Hepatocyte (in vitro differentiated cells): ENCODE measurements at regions not wholly inside any gene's neighbourhood (a gene's known extent, or its start where the extent isn't known, plus 50 kb on each side); places are given as distances from the start of the nearest gene placed in this dataset.

Source experiments
- DNase-seq: peaks from one replicate; pipeline ENCODE4 v3.0.0-alpha.2; 2016; ENCODE audit warnings: low spot score
- H2AFZ ChIP-seq: fragments of 200-600 bp; sonication (generic); 2 replicates; pipeline ENCODE4 v1.6.0; 2016; ENCODE audit warnings: antibody characterized with exemption, mild to moderate bottlenecking
- H3K27ac ChIP-seq: fragments of 200-600 bp; sonication (generic); 2 replicates; pipeline ENCODE4 v1.5.1; 2016; ENCODE audit warnings: mild to moderate bottlenecking
- H3K27me3 ChIP-seq: fragments of 200-600 bp; sonication (generic); 2 replicates; pipeline ENCODE4 v1.6.1; 2016
- H3K36me3 ChIP-seq: fragments of 200-600 bp; sonication (generic); replicated peaks from 2 replicates; pipeline ENCODE4 v1.5.1; 2016; ENCODE audit warnings: low read depth; ENCODE audit not compliant: insufficient read depth
- H3K4me1 ChIP-seq: fragments of 200-600 bp; sonication (generic); 2 replicates; pipeline ENCODE4 v1.5.1; 2016; ENCODE audit warnings: mild to moderate bottlenecking, moderate library complexity; ENCODE audit not compliant: insufficient read depth
- H3K4me2 ChIP-seq: fragments of 200-600 bp; sonication (generic); 2 replicates; pipeline ENCODE4 v1.6.0; 2016
- H3K4me3 ChIP-seq: fragments of 200-600 bp; sonication (generic); 2 replicates; pipeline ENCODE4 v1.5.1; 2016; ENCODE audit warnings: mild to moderate bottlenecking
- H3K79me2 ChIP-seq: fragments of 200-600 bp; sonication (generic); 2 replicates; pipeline ENCODE4 v1.6.0; 2017; ENCODE audit warnings: mild to moderate bottlenecking
- H3K9me2 ChIP-seq: fragments of 200-600 bp; sonication (generic); replicated peaks from 2 replicates; pipeline ENCODE4 v1.6.0; 2017; ENCODE audit warnings: mild to moderate bottlenecking; ENCODE audit not compliant: insufficient read depth
- H3K9me3 ChIP-seq: fragments of 200-600 bp; sonication (generic); 2 replicates; pipeline ENCODE4 v1.5.1; 2016; ENCODE audit warnings: low read depth, mild to moderate bottlenecking
- H4K20me1 ChIP-seq: fragments of 200-600 bp; sonication (generic); 2 replicates; pipeline ENCODE4 v1.6.0; 2016; ENCODE audit warnings: mild to moderate bottlenecking; ENCODE audit not compliant: insufficient read depth, poor library complexity, severe bottlenecking
- CTCF ChIP-seq: fragments of 200-600 bp; sonication (generic); IDR thresholded peaks from 2 replicates; pipeline ENCODE4 v1.5.1; 2016; ENCODE audit warnings: antibody characterized with exemption, mild to moderate bottlenecking; ENCODE audit not compliant: poor library complexity
- EZH2 ChIP-seq: fragments of 200-600 bp; sonication (generic); IDR thresholded peaks from 2 replicates; pipeline ENCODE4 v1.6.1; 2016; ENCODE audit warnings: antibody characterized with exemption, mild to moderate bottlenecking, borderline replicate concordance
- EZH2phosphoT487 ChIP-seq: fragments of 200-600 bp; sonication (generic); IDR thresholded peaks from one replicate; pipeline ENCODE4 v1.6.1; 2018; ENCODE audit warnings: antibody characterized with exemption, mild to moderate bottlenecking, low read depth, moderate library complexity; ENCODE audit not compliant: unreplicated experiment, severe bottlenecking
- WGBS: methylation state at CpG from one replicate; pipeline ENCODE4 v1.1.6; 2016; ENCODE audit warnings: low lambda C conversion rate; ENCODE audit errors: missing lambda C conversion rate; 5-methylcytosine and 5-hydroxymethylcytosine counted together

DNA sequence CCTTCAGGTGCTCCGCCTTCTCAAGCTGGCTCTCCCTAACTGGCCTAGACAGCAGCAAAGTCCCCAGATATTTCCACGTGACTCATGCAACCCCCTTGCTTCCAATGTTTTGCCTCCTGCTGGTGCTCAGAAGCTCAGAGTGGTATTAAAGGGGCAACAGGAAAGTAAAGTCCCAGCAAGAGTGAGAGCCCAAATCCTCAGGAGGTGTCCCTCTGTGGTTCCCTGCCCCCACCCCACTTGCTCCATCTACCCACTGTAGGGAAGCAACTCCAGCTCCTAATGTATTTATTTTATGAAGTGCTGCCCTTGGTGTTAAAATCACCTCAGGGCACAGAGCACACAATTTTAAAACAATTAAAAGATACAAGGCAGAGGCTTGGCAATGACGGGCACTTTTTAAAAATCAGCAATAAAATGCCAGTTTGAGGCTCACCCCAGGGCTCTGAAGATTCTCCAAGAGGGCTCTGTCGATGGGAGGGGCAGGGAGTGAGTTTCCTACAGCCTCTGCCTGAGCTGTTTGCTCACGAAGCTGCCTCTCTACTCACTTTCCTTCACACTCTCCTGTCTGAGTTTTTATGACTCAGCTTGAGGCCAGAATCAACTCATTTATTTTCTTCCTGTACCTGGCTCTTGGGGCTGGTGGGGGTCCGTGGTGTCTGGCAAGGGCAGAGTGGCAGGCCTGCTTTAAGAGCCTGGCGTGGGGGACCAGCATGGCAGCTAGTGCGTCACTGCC is 81.9 kb upstream of the MAX start:
- DNase-seq: peak; percentile 47
- Histone ChIP-seq H3K36me3 (no peaks in the 10 kb centered on the region), H3K27ac (peak overlapping the region; percentile 50), H3K4me2 (no peak overlapping the region), H3K79me2 (no peaks in the 10 kb centered on the region), H3K27me3 (peaks cover 3% of the 10 kb centered on the region), H3K4me3 (no peak overlapping the region), H3K9me3 (no peaks in the 10 kb centered on the region), H3K9me2 (no peaks in the 10 kb centered on the region), H4K20me1 (no peaks in the 10 kb centered on the region), H2AFZ (no peak overlapping the region), H3K4me1 (peaks cover 3% of the 10 kb centered on the region)
- TF ChIP-seq EZH2phosphoT487: no peak
- no peak for TF ChIP-seq CTCF
- TF ChIP-seq EZH2: no peak
- WGBS: 52% methylated on average over 8 of the region's 8 CpGs

GRCh38 chr14:65185829-65186228 is 83.5 kb upstream of the MAX start:
- H3K9me2 ChIP-seq: no peaks in the 10 kb centered on the region
- WGBS: 74% methylated on average over 4 of the region's 4 CpGs

DNA sequence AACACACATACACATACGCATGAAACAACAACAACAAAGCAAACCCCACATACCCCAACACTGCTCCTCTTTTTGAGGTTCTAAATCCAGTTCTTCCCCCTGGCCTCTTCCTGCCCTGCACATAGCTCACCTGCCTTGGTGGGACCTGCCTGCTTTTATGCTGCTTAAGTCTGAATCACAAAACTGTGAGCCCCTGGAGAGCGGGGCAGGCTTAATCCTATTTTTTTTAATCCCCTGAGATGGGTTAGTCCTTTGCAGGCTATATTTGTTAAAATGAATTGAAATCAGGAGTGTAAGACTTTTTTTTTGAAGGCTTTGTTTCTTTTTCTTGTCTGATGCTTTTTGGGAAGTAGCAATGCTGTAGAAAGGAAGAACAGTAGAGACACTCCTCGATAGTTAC is 84.6 kb upstream of the MAX start:
- TF ChIP-seq CTCF (no peak), EZH2phosphoT487 (no peak), EZH2 (no peak)
- no peaks in the 10 kb centered on the region for H3K79me2 ChIP-seq

More at GRCh38 chr14:65185829-65186228, 83.5 kb upstream of the MAX start:
- no peak for TF ChIP-seq CTCF
- no peak for TF ChIP-seq EZH2
- no peak for TF ChIP-seq EZH2phosphoT487
- DNase-seq: no peak
- Histone ChIP-seq H2AFZ (no peak overlapping the region), H4K20me1 (no peaks in the 10 kb centered on the region), H3K79me2 (no peaks in the 10 kb centered on the region), H3K4me3 (no peak overlapping the region), H3K4me1 (peaks cover 3% of the 10 kb centered on the region), H3K4me2 (no peak overlapping the region), H3K27ac (no peak overlapping the region), H3K27me3 (peaks cover 3% of the 10 kb centered on the region), H3K36me3 (no peaks in the 10 kb centered on the region), H3K9me3 (no peaks in the 10 kb centered on the region)

More for the DNA sequence above, 84.6 kb upstream of the MAX start:
- no peak overlapping the region for H2AFZ ChIP-seq
- no peaks in the 10 kb centered on the region for H4K20me1 ChIP-seq
- DNase-seq: no peak
- H3K9me2 ChIP-seq: no peaks in the 10 kb centered on the region
- H3K4me2 ChIP-seq: no peak overlapping the region
- no peaks in the 10 kb centered on the region for H3K9me3 ChIP-seq
- 80% methylated on average over 3 of the region's 3 CpGs for WGBS
- no peaks in the 10 kb centered on the region for H3K36me3 ChIP-seq
- peaks cover 3% of the 10 kb centered on the region for H3K4me1 ChIP-seq
- H3K27me3 ChIP-seq: peaks cover 3% of the 10 kb centered on the region
- H3K27ac ChIP-seq: no peak overlapping the region
- no peak overlapping the region for H3K4me3 ChIP-seq
